ENCODE measurements at regions not wholly inside any gene's neighbourhood (a gene's known extent, or its start where the extent isn't known, plus 50 kb on each side); places are given as distances from the start of the nearest gene placed in this dataset.
A peak's percentile ranks its signal among the peaks of the same experiment; 100 is the strongest.

DNA sequence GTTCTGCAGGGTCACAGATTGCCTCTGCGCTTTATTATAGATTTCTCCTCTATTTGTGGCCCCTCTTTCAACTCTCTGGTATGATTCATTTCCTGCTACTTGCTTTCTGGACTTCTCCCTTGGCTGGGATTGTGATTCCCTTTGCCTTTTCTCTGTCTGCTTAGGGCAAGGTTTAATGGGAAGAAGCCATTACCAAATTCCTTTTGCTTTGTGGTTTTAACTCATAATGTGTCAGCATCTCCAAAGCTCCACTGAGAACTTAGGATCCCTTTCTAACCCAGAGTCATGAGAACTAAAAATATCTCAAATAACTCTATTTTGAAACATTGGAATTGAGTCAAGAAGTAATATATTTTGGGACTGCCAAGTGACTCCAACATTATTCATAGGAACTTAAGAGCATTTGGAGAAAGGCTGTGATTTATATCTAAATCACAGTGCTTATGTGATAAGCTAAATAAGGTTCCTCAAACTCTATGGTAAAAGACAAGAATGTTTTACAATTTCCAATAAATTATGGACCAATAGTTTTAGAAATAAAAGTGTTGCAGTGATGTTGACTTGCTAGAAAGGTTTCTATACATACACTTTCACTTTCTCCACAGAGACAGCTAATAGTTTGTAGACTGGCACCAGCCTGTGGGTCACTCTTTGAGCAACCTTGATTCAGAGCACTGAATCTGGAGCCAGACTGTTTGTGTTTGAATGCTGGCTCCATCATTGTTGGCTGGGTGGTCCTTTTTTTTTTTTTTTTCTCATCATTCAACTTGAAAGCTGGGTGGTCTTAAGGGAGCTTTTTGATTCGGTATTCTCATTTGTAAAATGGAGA is 93.9 kb downstream of the DACT1 start:
- peaks cover 18 to 23% of the 10 kb centered on the region in 2 donors for H3K4me1 ChIP-seq
- H3K27ac ChIP-seq, result peak overlapping the region; percentile 17 to 62 (median 30)
- no peaks in the 10 kb centered on the region for H3K9me3 ChIP-seq
- no peaks in the 10 kb centered on the region for H3K36me3 ChIP-seq
- ATAC-seq, result no peak
- no peak for DNase-seq
- H3K27me3 ChIP-seq, result no peaks in the 10 kb centered on the region
- in situ Hi-C loops (cut with MboI; ENCODE audit: low sequenced_read_pairs in 4 of 4), result no loop called here
- H3K4me3 ChIP-seq, result no peak overlapping the region
- intact Hi-C loops (cut with DNase I; ENCODE audit: low total_unique reads), result no loop called here
- TF ChIP-seq POLR2A (IDR thresholded peaks at IDR 0.05), result no peak
- TF ChIP-seq, protein P1, sequence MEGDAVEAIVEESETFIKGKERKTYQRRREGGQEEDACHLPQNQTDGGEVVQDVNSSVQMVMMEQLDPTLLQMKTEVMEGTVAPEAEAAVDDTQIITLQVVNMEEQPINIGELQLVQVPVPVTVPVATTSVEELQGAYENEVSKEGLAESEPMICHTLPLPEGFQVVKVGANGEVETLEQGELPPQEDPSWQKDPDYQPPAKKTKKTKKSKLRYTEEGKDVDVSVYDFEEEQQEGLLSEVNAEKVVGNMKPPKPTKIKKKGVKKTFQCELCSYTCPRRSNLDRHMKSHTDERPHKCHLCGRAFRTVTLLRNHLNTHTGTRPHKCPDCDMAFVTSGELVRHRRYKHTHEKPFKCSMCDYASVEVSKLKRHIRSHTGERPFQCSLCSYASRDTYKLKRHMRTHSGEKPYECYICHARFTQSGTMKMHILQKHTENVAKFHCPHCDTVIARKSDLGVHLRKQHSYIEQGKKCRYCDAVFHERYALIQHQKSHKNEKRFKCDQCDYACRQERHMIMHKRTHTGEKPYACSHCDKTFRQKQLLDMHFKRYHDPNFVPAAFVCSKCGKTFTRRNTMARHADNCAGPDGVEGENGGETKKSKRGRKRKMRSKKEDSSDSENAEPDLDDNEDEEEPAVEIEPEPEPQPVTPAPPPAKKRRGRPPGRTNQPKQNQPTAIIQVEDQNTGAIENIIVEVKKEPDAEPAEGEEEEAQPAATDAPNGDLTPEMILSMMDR (IDR thresholded peaks at IDR 0.05 in 4 of 5, conservative IDR thresholded peaks at IDR 0.05 in 1 of 5), result no peak

DNA sequence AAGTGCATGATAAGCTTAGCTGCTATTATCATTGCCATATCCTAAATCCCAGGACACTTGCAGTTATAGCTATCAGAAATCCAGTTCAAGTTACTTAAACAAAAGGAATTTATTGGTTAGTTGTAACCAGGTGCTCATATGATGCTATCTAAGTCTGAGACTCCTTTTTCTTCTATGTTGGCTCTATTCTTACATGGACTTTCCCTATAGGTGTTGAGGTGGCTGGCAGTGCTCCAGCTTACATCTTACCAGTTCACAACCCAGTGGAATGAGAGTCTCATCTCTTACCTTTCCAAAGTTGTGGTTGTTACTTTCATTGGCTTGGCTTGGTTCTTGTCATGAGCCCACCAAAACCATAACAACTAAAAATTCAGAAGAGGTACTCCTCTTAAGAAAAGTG is 94.6 kb downstream of the DACT1 start:
- H3K27me3 ChIP-seq, result no peaks in the 10 kb centered on the region
- TF ChIP-seq, protein P1 (IDR thresholded peaks at IDR 0.05 in 4 of 5, conservative IDR thresholded peaks at IDR 0.05 in 1 of 5), result no peak
- TF ChIP-seq POLR2A (IDR thresholded peaks at IDR 0.05), result no peak
- ATAC-seq (no peak), DNase-seq (no peak)
- no peak overlapping the region for H3K27ac ChIP-seq
- no peak overlapping the region for H3K4me3 ChIP-seq
- in situ Hi-C loops (cut with MboI; ENCODE audit: low sequenced_read_pairs in 4 of 4) (no loop called here), intact Hi-C loops (cut with DNase I; ENCODE audit: low total_unique reads) (no loop called here)
- H3K9me3 ChIP-seq, result no peaks in the 10 kb centered on the region
- no peaks in the 10 kb centered on the region for H3K36me3 ChIP-seq
- peaks cover 18 to 23% of the 10 kb centered on the region in 2 donors for H3K4me1 ChIP-seq

DNA sequence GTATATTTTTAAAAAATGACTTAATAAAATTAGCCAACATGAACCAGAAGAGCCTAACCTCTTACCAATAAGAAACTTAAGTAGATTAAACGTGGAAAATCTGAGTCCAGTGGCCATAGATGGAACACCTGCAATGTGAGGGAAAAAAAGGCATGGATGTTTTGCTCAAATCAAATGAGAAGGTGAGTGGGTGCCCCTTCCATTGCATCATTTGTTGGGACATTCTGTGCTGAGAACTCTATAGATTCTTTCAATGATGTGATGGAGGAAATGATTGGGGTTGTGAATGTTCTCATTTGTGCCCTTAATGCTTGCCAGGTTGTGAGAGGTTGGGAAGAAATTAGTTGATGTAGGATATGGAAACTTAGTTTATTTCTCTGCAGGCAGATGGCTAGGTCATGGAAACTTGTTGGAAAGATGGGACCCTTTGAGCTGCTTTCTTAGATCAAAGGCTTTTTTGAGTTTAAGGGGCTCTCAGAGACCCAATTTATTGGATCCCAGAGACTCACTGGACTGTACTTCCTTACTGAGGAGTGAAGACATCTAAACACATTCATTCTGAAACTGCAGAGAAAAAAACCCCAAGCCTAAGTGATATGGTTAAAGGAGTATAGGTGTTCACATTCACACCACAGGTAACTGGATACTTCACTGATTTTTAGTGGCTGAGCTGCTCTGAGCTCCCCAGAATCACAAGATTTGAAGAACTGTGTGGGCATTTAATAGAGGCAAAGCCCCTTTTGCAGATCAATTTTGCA is 95.9 kb downstream of the DACT1 start:
- intact Hi-C loops (cut with DNase I; ENCODE audit: low total_unique reads) (no loop called here), in situ Hi-C loops (cut with MboI; ENCODE audit: low sequenced_read_pairs in 4 of 4) (no loop called here)
- Histone ChIP-seq H3K9me3 (no peaks in the 10 kb centered on the region), H3K4me1 (peaks cover 18 to 23% of the 10 kb centered on the region in 2 donors), H3K27ac (no peak overlapping the region), H3K36me3 (no peaks in the 10 kb centered on the region), H3K27me3 (no peaks in the 10 kb centered on the region), H3K4me3 (no peak overlapping the region)
- DNase-seq (no peak), ATAC-seq (no peak)
- no peak for TF ChIP-seq POLR2A (IDR thresholded peaks at IDR 0.05)
- TF ChIP-seq, protein P1 (IDR thresholded peaks at IDR 0.05 in 4 of 5, conservative IDR thresholded peaks at IDR 0.05 in 1 of 5), result no peak

DNA sequence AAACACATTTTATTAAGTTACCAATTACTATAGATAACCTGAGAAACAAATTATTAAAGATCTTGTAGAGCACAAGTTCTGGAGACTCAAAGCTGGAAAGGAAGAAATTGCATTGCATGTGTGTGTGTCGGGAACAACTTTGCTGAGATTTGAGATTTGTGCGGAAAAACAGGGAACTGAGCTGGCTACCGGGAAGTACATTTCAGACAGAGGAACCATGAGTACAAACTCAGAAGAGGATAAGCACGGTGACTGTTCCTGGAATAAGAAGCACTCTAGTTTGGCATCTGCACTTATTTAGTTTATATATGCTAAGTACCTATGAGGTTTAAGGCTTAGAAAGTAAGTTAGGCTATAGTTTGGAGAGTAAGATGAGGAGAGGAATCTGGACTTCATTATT is 97.8 kb downstream of the DACT1 start:
- in situ Hi-C loops (cut with MboI; ENCODE audit: low sequenced_read_pairs in 4 of 4), result no loop called here
- ATAC-seq (no peak), DNase-seq (no peak)
- Histone ChIP-seq H3K27ac (no peak overlapping the region), H3K27me3 (no peaks in the 10 kb centered on the region), H3K4me3 (no peak overlapping the region), H3K36me3 (no peaks in the 10 kb centered on the region), H3K4me1 (peaks cover 16 to 20% of the 10 kb centered on the region in 2 donors), H3K9me3 (no peaks in the 10 kb centered on the region)
- intact Hi-C loops (cut with DNase I; ENCODE audit: low total_unique reads), result no loop called here
- no peak for TF ChIP-seq POLR2A (IDR thresholded peaks at IDR 0.05)
- TF ChIP-seq, protein P1 (IDR thresholded peaks at IDR 0.05 in 4 of 5, conservative IDR thresholded peaks at IDR 0.05 in 1 of 5), result no peak

All from gastrocnemius medialis (tissue), 4 donors.